CD4-positive, alpha-beta T cell treated with Interleukin-21 for 1 hour (primary cell): ENCODE measurements at regions not wholly inside any gene's neighbourhood (a gene's known extent, or its start where the extent isn't known, plus 50 kb on each side); places are given as distances from the start of the nearest gene placed in this dataset.
"Not testable (repeated sequence)": the region's sequence is repeated elsewhere in the genome, so short reads cannot be mapped to it uniquely, and the experiment has no call there.

Experiments used
- DNase-seq: peaks from one replicate; pipeline ENCODE4 v3.0.0-alpha.2; 2020

DNA sequence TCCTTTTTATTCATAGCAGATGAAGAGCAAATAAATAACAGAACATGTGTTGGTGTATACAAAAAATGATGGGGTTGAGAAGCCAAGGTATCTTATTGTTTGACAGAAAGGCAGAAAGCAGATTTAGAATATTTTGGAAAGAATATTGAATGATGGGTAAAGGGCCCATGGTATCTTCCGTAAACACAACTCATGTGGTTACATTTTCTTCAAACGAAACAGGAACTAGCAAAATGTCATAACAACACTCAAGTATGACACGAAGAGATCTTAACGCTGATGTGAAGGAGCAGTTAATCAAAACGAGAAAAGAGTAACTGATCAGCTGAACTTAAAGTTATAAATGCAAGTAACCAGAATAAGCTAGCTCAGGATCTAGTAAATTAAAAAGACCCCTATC lies 195.7 kb upstream of the GK2 start:
- peak; percentile 2 for DNase-seq

DNA sequence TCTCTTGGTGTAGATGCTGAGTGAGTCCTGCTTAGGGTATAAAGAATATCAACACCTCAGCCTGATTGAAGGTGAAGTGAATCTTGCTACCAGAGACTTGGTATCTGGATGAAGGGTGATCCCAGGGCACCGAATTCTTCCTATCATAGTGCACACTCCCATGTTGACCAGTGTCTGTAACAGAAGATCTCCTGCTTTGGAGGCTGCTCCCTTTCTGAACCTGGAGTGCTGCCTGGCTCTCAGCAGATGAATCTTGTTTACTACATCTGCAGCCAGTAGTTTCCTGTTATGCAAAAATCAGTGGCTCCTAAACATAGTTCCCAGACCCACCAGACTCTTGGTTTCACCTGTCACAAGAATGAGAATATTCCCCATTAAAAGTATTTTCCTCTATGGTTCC lies 191.7 kb upstream of the GK2 start:
- no peak for DNase-seq

DNA sequence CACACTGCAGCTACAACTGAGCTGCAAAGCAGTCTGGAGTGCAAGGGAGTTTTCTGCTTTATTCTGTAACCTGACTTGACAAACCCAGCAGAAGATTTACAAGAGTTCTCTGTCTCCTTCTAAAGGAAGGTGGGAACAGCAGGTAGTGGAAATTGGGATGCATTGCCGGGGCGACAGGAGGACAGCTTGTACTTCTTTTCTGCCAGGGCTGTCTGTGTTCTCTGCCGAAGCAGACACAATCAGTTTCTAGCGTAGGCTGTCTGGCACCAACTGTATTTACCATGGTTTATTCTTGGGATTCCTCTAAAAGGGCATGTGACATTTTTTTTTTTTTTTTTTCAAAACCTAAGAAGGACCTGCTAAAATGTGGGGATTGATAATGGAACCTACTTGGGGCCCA lies 190.8 kb upstream of the GK2 start:
- DNase-seq = no peak

DNA sequence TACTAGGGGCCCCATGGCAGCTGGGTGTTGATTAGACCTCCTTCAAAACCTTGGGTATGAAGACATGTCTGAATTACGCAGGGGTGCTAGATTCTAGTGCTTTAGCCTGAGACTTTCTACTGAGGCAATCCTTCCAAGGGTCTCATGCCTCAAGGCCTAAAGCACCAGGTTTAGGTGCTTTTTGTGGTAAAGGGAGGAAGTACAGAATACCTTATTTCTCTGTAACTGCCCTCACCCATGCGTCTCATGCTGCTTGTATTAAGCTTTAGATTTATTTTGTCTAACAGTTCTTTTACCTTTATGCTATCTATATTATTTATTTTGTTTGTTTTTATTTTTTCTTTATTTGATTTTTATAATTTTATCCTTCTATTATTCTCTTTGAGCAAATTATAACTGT lies 190.2 kb upstream of the GK2 start:
- DNase-seq = no peak

DNA sequence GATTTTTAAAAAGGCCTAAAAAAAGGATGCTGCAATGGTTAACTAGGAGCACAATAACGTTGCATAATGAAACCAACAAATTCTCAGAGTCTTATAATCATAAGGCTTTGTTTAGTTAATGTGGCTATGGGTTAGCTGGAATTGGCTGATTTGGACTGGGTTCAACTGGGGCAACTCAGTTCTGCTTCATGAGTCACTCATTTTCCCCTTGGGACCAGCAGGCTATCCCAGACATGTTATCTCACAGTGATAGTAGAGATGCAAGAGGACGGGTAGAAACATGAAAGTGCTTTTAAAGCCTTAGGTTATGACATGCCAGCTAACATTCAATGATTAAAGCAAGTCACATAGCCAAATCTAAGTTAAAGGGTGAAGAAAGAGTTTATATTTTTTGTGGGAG lies 189.2 kb upstream of the GK2 start:
- no peak for DNase-seq

DNA sequence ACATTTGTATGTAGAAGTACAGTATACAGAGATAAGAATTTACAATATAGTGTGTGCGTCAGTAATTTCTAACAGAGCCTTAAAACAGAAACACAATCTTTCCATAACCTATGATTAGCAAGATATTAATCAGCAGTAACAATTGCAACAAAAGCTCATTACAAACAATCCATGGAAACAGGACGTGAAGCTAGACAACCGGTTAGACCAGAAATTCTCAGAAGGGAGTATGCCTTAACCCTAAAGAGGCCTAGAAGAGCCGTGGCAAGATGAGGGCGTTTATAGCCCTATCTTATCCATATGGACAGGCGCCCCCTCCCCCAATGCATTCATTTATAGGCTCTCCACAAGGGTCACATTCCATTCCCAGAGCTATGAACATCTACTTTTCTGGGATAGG lies 184.2 kb upstream of the GK2 start:
- DNase-seq = not testable (repeated sequence)

DNA sequence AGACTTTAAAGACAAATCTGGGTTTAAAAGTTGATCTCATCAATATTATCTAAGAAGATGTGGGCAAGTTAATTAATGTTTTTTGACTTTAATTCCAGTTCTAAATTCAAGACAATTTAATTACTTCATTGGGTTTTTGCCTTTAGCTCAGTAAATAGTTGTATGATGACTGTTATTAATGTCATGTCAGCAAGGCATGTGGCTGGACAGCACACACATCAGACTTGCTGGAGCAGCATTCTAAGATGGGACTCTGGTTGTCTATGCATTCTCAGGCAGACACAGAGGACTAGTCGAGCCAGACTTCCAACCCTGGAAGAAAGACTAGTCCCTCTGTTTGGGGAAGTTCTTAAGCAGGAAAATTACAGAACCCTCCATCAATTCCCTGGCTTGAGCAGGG lies 180.7 kb upstream of the GK2 start:
- no peak for DNase-seq

DNA sequence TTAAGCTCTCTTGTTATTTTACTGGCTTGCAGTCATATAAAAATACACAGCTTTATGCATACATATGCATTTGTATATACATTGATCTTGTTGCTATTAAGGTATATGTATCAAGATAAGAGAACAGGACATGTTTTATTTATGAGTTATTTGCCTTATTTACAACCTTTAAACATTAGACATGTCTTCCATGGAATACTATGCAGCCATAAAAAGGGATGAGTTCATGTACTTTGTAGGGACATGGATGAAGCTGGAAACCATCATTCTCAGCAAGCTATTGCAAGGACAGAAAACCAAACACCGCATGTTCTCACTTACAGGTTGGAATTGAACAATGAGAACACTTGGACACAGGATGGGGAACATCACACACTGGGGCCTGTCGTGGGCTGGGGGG lies 179.2 kb upstream of the GK2 start:
- DNase-seq = not testable (repeated sequence)

DNA sequence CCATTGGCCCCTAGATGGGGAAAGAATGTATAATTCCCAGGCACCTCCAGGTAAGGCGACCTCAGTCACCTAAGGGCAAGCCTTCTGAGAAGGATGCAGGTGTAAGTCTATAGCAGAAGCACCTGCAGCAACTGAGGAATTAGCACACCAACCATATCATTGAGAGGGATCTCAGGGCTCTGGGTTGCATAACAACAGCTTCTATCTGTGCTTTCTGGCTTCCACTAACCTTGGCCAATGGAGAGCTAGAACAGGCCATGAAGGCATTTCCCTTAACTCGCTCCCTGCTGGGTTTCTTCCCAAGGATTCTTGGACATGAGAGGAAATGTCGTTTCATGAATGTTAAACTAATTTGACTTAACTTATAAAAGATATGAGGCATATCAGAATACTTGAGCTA lies 177.8 kb upstream of the GK2 start:
- no peak for DNase-seq

DNA sequence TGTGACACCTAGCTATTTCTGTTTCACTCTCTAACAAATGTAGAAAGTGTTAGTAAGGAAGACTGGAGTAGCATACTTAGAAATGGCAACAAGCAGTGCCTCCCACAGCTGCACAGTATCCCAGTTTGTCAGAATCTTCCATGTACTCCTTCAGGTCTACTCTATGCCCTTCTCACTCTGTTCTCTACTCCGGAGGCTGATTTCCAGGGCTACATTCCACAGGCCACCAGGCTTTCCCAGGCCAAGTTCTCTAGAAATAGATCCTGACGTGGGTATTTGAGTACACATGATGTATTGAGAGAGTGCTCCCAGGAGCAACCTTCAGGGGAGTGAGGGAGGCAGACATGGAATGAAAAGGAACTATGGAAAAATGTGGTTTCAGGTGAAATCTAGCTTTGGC lies 177.3 kb upstream of the GK2 start:
- no peak for DNase-seq

DNA sequence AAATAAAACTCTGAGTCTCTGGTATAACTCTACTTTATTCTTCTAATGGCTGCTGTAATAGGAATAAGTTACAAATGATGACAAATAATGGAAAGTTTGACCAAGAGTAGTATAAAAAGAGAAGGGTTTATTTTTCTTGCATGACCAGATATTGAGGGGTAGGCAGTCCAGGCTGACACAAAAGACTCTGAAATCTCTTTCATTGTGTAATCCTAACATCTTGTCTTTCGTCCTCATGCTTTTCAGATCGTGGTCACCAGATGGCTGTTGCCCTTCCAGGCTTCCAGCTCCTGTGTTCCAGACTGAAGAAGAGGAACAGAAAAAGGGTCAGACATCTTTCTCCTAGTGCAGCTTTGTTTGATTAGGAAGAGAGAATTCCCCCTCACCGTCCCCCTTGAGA lies 176.9 kb upstream of the GK2 start:
- no peak for DNase-seq

DNA sequence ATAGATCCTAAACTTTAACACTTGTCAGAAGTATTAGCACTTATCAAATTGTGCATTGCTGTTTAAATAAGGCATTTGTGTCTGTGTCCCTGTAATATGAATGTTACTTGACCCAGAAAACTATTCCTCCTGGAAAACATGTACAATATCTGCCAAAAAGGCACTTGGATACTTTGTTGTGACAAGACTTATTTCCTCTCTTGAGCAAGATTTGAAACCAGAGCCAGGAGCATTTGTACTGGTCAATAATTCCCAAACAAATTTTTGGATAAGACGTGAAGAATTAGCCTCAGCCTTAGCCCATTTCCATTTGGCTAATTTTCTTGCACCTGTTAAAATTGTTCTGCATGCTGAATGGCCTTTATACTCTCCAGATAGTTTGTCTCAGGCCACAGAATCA lies 176.3 kb upstream of the GK2 start:
- no peak for DNase-seq

DNA sequence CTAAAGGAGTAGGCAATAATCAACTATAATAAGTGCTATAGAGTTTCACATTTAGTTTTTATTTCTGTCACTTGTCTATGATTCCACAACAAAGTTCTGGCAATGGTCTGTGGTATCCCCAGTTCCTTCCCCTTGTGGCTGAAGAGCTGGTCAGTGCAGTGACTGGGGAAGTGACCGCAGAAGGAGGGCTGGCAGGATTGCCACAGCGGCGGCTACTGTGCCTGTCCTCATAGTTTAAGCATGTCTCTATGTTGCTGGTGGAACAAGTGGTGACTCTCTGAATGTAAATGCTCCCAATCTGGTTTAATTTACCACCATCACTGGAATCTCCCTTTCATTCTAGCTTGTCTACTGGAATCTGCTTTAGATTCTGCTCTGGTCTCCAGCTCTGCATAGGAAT lies 170.6 kb upstream of the GK2 start:
- no peak for DNase-seq

DNA sequence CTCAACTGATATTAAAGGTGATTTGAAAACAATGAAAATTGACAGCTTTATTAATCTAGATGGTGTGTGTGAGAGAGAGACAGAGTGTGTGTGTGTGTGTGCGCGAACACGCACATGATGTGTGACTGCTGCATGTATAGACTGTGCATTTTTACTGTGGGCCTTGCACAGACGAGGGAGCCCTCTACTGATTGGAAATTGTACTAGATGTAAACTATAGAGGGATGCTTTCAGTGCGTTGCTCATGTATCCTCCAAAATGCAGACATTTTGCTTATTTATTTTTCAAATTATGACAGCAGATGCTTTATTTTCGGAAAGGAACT lies 168.4 kb upstream of the GK2 start:
- no peak for DNase-seq

DNA sequence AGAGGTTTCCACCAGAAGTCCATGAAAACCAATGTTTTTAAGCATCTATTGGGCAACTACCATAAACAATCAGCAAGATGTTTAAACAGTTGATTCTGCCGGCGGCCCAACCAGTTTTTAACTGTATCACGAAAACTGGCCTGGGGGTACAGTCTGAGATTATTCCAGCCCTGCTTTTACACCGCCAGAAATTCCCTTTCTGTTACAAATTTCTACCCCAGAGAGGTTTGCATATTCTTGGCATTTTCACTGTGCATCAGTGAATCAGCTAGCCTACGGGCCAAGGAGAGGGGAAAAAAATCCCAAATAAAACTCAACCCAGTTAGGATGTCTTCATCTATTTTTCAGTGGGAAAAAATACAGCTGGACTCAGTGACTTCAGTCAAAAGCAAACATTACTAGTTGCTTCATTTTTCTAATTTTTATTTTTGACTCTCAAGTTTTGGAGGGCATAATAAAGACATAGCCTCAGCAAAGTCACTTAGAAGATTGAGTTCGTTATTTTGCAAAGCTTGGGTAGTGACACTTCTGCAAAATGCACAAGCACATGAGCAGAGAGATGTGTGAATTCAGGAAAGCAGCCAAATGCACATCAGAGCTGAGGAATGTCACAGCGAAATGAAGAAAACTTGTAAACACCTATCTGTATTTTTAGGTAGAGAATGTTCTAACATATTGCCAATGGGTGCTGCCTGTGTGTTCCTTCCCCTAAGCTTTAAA lies 167.8 kb upstream of the GK2 start:
- no peak for DNase-seq

DNA sequence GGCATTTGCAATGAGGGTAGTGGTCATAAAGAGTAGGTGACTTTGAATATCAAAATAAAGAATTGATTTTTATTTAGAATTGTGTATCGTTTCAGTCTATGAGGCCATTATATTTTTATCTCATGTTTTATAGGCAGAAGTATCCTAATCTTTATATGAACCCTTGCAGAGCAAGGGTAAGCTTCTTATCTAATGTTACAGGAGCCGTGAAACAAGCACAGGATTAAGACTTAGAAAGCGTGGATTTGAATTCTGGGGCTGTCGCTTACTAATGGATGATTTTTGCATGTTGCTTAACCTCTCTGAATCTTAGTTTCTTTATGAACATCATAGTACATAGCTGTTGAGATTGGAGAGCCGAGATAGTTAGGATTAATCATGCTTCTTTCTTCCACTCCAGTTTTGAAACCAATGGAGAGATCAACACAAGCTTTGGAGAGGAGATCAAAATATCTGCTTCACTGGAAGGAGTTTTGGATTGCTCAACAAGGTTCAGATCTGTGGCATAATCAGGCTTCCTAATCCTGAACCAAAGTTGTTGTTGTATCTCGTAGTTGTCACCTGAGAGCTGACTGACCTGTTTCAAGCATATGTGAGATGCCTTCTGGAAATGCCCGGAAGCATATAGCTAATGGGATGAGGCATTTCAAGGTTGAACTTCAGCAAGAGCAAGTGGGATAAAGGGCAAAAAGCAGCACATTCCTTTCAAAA lies 166.9 kb upstream of the GK2 start:
- DNase-seq = no peak

DNA sequence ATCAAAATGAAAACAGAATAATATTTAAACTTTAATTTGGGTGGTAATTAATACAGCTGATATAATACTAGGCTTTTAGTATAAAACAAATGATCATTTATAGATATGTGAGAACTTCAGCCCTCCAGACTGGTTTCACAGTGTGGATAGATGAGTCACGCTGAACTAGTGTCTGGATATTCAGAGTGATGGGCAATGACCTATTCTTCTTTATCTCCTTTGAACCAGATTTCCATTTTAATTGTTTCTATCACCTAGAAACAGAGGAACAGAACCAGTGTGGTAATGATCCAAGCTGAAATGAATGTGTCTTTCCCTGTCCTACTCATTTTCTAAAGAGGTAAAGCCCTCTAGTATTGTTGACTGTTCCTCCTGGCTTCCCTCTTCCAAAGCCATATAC lies 155.2 kb upstream of the GK2 start:
- DNase-seq = no peak

DNA sequence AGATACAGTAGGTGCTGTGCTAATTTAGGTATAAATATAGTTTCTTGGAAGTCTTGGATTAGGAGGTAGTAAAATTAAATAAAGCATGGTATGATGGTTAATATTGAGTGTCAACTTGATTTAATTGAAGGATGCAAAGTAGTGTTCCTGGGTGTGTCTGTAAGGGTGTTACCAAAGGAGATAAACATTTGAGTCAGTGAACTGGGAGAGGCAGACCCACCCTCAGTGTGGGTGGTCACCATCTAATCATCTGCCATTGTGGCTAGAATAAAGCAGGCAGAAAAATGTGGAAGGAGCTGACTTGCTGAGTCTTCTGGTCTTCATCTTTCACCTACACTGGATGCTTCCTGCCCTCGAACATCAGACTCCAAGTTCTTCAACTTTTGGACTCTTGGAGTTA lies 153.7 kb upstream of the GK2 start:
- no peak for DNase-seq

DNA sequence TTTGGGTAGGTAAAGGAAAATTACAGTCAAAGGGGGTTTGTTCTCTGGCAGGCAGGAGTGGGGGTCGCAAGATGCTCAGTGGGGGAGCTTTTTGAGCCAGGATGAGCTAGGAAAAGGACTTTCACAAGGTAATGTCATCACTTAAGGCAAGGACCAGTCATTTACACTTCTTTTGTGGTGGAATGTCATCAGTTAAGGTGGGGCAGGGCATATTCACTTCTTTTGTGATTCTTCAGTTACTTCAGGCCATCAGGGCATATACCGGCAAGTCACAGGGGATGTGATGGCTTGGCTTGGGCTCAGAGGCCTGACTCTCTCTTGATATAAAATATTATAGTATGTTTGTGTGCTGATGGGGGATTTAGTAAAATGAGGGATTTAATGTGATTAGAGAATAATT lies 151.4 kb upstream of the GK2 start:
- DNase-seq = not testable (repeated sequence)

DNA sequence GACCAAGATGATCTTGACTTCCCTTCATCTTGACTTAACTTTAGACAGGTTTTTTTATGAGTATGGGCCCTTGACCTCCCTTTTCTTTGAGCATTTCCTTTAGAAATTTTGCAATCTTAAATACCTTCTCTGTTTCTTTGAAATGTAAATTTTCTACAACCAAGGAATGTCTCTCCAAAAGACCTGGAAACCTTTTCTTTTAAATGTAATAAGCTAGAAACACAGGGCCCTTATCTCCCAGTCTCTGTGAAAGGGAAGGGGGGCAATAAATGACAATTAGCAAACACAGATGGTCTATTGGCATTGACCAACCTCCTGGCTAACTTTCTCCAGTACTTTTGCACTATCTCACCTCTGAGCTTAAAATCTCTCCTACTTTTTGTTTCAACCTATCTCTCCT lies 144.3 kb upstream of the GK2 start:
- no peak for DNase-seq

DNA sequence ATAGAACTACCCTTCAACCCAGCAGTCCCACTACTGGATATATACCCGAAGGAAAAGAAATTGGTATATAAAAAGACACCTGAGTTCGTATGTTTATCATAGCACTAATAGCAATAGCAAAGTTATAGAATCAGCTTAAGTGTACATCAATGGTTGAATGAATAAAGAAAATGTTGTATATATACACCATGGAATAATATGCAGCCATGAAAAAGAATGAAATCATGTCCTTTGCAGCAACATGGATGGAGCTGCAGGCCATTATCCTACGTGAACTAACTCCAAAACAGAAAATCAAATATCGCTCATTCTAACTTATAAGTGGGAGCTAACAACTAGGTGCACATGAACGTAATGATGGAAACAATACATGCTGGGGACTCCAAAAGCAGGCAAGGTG lies 143.5 kb upstream of the GK2 start:
- DNase-seq = no peak

DNA sequence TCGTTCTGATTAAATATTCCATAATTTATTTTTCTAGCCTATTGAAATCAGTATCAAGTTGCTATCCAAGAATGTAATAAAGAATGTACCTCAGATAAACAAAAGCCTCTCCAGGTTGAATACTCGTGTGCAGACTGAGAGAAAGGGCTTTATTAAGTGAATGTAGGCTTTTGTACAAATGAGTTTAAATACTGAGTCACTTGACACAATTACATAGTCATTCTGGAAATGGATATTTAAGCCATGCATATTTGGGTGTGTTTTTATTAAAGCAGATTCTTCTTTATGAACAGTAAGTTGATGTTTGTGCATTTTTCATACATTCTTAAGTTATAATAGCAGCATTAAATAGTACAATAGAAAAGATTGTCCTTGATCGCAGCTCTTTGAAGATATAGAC lies 139.8 kb upstream of the GK2 start:
- no peak for DNase-seq

DNA sequence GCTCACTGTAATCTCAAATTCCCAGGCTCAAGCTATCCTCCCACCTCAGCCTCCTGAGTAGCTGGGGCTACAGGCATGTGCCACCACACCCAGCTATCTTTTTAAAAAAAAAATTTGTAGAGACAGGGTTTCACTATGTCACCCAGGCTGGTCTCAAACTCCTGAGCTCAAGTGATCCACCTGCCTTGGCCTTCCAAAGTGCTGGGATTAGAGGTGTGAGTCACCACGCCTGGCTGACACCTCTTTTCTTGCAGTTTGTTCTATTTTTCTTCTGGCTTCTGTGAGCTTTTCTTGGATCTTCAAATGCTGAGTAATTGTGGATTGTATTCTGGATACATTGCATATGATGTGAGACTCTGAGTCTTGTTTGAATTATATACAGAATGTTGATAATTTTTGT lies 137.3 kb upstream of the GK2 start:
- DNase-seq = not testable (repeated sequence)

DNA sequence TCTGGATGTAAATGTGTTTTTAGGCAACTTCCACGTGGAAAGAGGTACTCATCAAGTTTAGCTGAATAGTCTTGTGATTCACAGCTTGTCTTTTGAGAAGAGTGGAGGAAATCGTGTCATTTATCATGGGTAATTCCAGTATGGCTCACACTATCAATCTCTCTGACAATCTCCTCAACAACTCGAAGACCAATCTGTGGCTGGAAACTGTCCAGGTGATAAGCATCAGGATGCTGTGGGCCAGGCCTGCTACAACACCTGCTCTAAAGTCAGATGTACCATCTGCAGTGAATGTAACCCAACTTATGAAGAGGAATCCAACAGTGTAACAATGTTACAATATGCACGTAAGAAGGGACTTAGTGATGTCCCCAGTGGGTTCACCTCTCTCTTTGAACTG lies 132.1 kb upstream of the GK2 start:
- DNase-seq = no peak

DNA sequence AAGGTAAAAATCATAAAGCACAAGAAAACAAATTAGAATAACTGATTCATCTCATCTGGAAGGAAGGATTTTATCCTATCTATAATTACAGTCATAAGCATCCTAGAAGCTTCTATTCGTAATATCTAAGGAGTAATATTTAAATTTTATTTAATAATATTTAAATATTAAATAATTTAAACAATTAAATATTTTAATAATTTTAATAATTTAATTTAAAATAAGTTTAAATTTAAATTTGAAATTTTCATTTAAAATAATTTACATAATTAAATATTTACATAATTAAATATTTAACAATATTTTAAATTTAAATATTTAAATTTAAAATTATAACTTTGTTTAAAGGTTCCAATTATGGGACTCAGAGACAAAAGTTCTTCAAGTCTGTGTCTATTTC lies 127.5 kb upstream of the GK2 start:
- DNase-seq = no peak
